Tibial nerve (tissue), 4 donors: ENCODE measurements at regions not wholly inside any gene's neighbourhood (a gene's known extent, or its start where the extent isn't known, plus 50 kb on each side); places are given as distances from the start of the nearest gene placed in this dataset.
"Not testable (repeated sequence)": the region's sequence is repeated elsewhere in the genome, so short reads cannot be mapped to it uniquely, and the experiment has no call there.

Experiments used
- DNase-seq, 2 donors: peaks; one replicate each; pipeline ENCODE4 v3.0.0-alpha.2; 2019; ENCODE audit warnings: low spot score in 2 of 2
- H3K27ac ChIP-seq, 4 donors: fragments of 200-600 bp; sonication (generic) in 3 of 4; one replicate each; pipeline ENCODE4 v1.5.1; 2017 to 2019; ENCODE audit warnings: mild to moderate bottlenecking in 1 of 4
- H3K27me3 ChIP-seq, 2 donors: fragments of 200-600 bp; sonication (generic) in 1 of 2; one replicate each; pipeline versions ENCODE4 v1.5.1 to v1.6.0; 2017 to 2019
- H3K36me3 ChIP-seq, 3 donors: fragments of 200-600 bp; sonication (generic); one replicate each; pipeline ENCODE4 v1.5.1; 2018 to 2019
- H3K4me1 ChIP-seq, 4 donors: fragments of 200-600 bp; sonication (generic) in 3 of 4; one replicate each; pipeline ENCODE4 v1.5.1; 2017 to 2019
- H3K4me3 ChIP-seq, 4 donors: fragments of 200-600 bp; sonication (generic) in 3 of 4; one replicate each; pipeline ENCODE4 v1.5.1; 2017 to 2019; ENCODE audit warnings: mild to moderate bottlenecking in 1 of 4, moderate library complexity in 1 of 4
- H3K9me3 ChIP-seq, 4 donors: fragments of 200-600 bp; sonication (generic) in 3 of 4; one replicate each; pipeline ENCODE4 v1.5.1; 2017 to 2019
- CTCF ChIP-seq, 5 experiments: fragments of 200-600 bp in 3 of 5; fragments of 450-650 bp in 2 of 5; sonication (generic) in 3 of 5; IDR thresholded peaks; one replicate each; pipeline ENCODE4 v1.5.1; 2016 to 2019; ENCODE audit warnings: antibody characterized with exemption in 5 of 5, mild to moderate bottlenecking in 3 of 5, moderate library complexity in 2 of 5
- EP300 ChIP-seq, 2 donors: sonication (generic); formaldehyde crosslinking; IDR thresholded peaks; one replicate each; pipeline ENCODE4 v1.6.1; 2017; ENCODE audit warnings: antibody characterized with exemption in 2 of 2, mild to moderate bottlenecking in 1 of 2
- POLR2A ChIP-seq, 2 donors: fragments of 450-650 bp; IDR thresholded peaks; one replicate each; pipeline ENCODE4 v1.6.1; 2017; ENCODE audit warnings: antibody characterized with exemption in 2 of 2, mild to moderate bottlenecking in 2 of 2, moderate library complexity in 2 of 2
- WGBS, 2 donors: methylation state at CpG; one replicate each; pipeline ENCODE4 v1.1.5; 2018; 5-methylcytosine and 5-hydroxymethylcytosine counted together

- Histone ChIP-seq H3K4me1 (no peaks in the 10 kb centered on the region), H3K36me3 (no peaks in the 10 kb centered on the region), H3K27me3 (no peaks in the 10 kb centered on the region), H3K4me3 (no peak overlapping the region), H3K9me3 (no peaks in the 10 kb centered on the region), H3K27ac (no peak overlapping the region)
- DNase-seq = no peak
- WGBS, 2 donors = 65 to 68% methylated on average over 5 of the region's 5 CpGs
- no peak for TF ChIP-seq EP300 (IDR thresholded peaks at IDR 0.05)
- TF ChIP-seq POLR2A (IDR thresholded peaks at IDR 0.05) = no peak
- TF ChIP-seq CTCF (IDR thresholded peaks at IDR 0.05) = no peak
These were observed 255.2 kb downstream of the DEPDC1B start for GRCh38 chr5:60444661-60445360.

- Histone ChIP-seq H3K4me1 (no peaks in the 10 kb centered on the region), H3K27me3 (no peaks in the 10 kb centered on the region), H3K27ac (no peak overlapping the region), H3K36me3 (no peaks in the 10 kb centered on the region), H3K9me3 (no peaks in the 10 kb centered on the region), H3K4me3 (no peak overlapping the region)
- no peak for TF ChIP-seq POLR2A (IDR thresholded peaks at IDR 0.05)
- TF ChIP-seq EP300 (IDR thresholded peaks at IDR 0.05) = no peak
- no peak for TF ChIP-seq CTCF (IDR thresholded peaks at IDR 0.05)
- 89 to 90% methylated on average over 1 of the region's 1 CpG for WGBS, 2 donors
- no peak for DNase-seq
These were observed 260.4 kb downstream of the DEPDC1B start for GRCh38 chr5:60439552-60439951.

GRCh38 chr5:60437308-60437707 is 262.7 kb downstream of the DEPDC1B start:
- H3K36me3 ChIP-seq = no peaks in the 10 kb centered on the region
- DNase-seq = no peak
- H3K27me3 ChIP-seq = no peaks in the 10 kb centered on the region
- TF ChIP-seq CTCF (IDR thresholded peaks at IDR 0.05) (no peak), EP300 (IDR thresholded peaks at IDR 0.05) (no peak), POLR2A (IDR thresholded peaks at IDR 0.05) (no peak)
- H3K27ac ChIP-seq = no peak overlapping the region
- no peaks in the 10 kb centered on the region for H3K4me1 ChIP-seq
- no peak overlapping the region for H3K4me3 ChIP-seq
- no peaks in the 10 kb centered on the region for H3K9me3 ChIP-seq

GRCh38 chr5:60436518-60436917 is 263.4 kb downstream of the DEPDC1B start:
- Histone ChIP-seq H3K9me3 (no peaks in the 10 kb centered on the region), H3K4me1 (no peaks in the 10 kb centered on the region), H3K36me3 (no peaks in the 10 kb centered on the region), H3K4me3 (no peak overlapping the region), H3K27me3 (no peaks in the 10 kb centered on the region), H3K27ac (no peak overlapping the region)
- WGBS, 2 donors = 83% methylated on average over 2 of the region's 2 CpGs
- DNase-seq = no peak
- TF ChIP-seq EP300 (IDR thresholded peaks at IDR 0.05) (no peak), POLR2A (IDR thresholded peaks at IDR 0.05) (no peak), CTCF (IDR thresholded peaks at IDR 0.05) (no peak)

- Histone ChIP-seq H3K9me3 (no peaks in the 10 kb centered on the region), H3K27me3 (no peaks in the 10 kb centered on the region), H3K4me1 (no peaks in the 10 kb centered on the region), H3K4me3 (no peak overlapping the region), H3K27ac (no peak overlapping the region), H3K36me3 (no peaks in the 10 kb centered on the region)
- DNase-seq = no peak
- TF ChIP-seq CTCF (IDR thresholded peaks at IDR 0.05) (no peak), POLR2A (IDR thresholded peaks at IDR 0.05) (no peak), EP300 (IDR thresholded peaks at IDR 0.05) (no peak)
These were observed 264.2 kb downstream of the DEPDC1B start for GRCh38 chr5:60435808-60436207.

GRCh38 chr5:60426189-60426588 is 273.8 kb downstream of the DEPDC1B start:
- H3K27me3 ChIP-seq, H3K36me3 ChIP-seq, H3K4me1 ChIP-seq, DNase-seq, H3K4me3 ChIP-seq, H3K27ac ChIP-seq: not testable (repeated sequence)
- H3K9me3 ChIP-seq = peaks cover 0 to 17% (median 0%) of the 10 kb centered on the region in 4 donors
- WGBS, 2 donors = 94 to 99% methylated on average over 3 of the region's 3 CpGs

- H3K27me3 ChIP-seq, H3K4me3 ChIP-seq, H3K27ac ChIP-seq, H3K36me3 ChIP-seq, H3K4me1 ChIP-seq, DNase-seq: not testable (repeated sequence)
- H3K9me3 ChIP-seq = peaks cover 0 to 19% (median 0%) of the 10 kb centered on the region in 4 donors
- 93 to 94% methylated on average over 2 to 3 of the region's 3 CpGs for WGBS, 2 donors
These were observed 279.2 kb downstream of the DEPDC1B start for GRCh38 chr5:60420773-60421172.
